ENCODE measurements at regions not wholly inside any gene's neighbourhood (a gene's known extent, or its start where the extent isn't known, plus 50 kb on each side); places are given as distances from the start of the nearest gene placed in this dataset.

- no peak for DNase-seq (ENCODE audit: low read depth)
- no peak overlapping the region for H3K4me3 ChIP-seq (ENCODE audit: low read length)
- no peak for TF ChIP-seq CTCF (conservative IDR thresholded peaks at IDR 0.05; ENCODE audit: low read length)
These were observed 275.5 kb downstream of the CNTN3 start for GRCh38 chr3:74338998-74339397.

- H3K4me3 ChIP-seq (ENCODE audit: low read length), result no peak overlapping the region
- TF ChIP-seq CTCF (conservative IDR thresholded peaks at IDR 0.05; ENCODE audit: low read length), result no peak
- no peak for DNase-seq (ENCODE audit: low read depth)
These were observed 282.3 kb downstream of the CNTN3 start for GRCh38 chr3:74332165-74332564.

GRCh38 chr3:74331711-74332110 lies 282.7 kb downstream of the CNTN3 start:
- DNase-seq (ENCODE audit: low read depth), result no peak
- no peak for TF ChIP-seq CTCF (conservative IDR thresholded peaks at IDR 0.05; ENCODE audit: low read length)

GRCh38 chr3:74329096-74329495 lies 285.4 kb downstream of the CNTN3 start:
- no peak for TF ChIP-seq CTCF (conservative IDR thresholded peaks at IDR 0.05; ENCODE audit: low read length)
- DNase-seq (ENCODE audit: low read depth), result no peak
- H3K4me3 ChIP-seq (ENCODE audit: low read length), result no peak overlapping the region

More at GRCh38 chr3:74331711-74332110, 282.7 kb downstream of the CNTN3 start:
- no peak overlapping the region for H3K4me3 ChIP-seq (ENCODE audit: low read length)

GRCh38 chr3:74328435-74328834 lies 286.0 kb downstream of the CNTN3 start:
- no peak for DNase-seq (ENCODE audit: low read depth)
- TF ChIP-seq CTCF (conservative IDR thresholded peaks at IDR 0.05; ENCODE audit: low read length), result no peak
- no peak overlapping the region for H3K4me3 ChIP-seq (ENCODE audit: low read length)

- H3K4me3 ChIP-seq (ENCODE audit: low read length), result no peak overlapping the region
- no peak for DNase-seq (ENCODE audit: low read depth)
- no peak for TF ChIP-seq CTCF (conservative IDR thresholded peaks at IDR 0.05; ENCODE audit: low read length)
These were observed 299.2 kb downstream of the CNTN3 start for GRCh38 chr3:74315291-74315690.

- no peak overlapping the region for H3K4me3 ChIP-seq (ENCODE audit: low read length)
- no peak for TF ChIP-seq CTCF (conservative IDR thresholded peaks at IDR 0.05; ENCODE audit: low read length)
- DNase-seq (ENCODE audit: low read depth), result no peak
These were observed 299.8 kb downstream of the CNTN3 start for GRCh38 chr3:74314696-74315095.
